HEK293 (cell line): ENCODE measurements at regions not wholly inside any gene's neighbourhood (a gene's known extent, or its start where the extent isn't known, plus 50 kb on each side); places are given as distances from the start of the nearest gene placed in this dataset.

Experiments
- CTCF ChIA-PET: fragments of 350-600 bp; formaldehyde crosslinking; extraction: SDS; loops from one replicate; lab custom pipeline; 2021; ENCODE audit warnings: antibody characterized with exemption; lab: Yijun Ruan, JAX
- POLR2A ChIA-PET: fragments of 300-600 bp; formaldehyde crosslinking; extraction: SDS; loops from one replicate; lab custom pipeline; 2020; ENCODE audit warnings: antibody characterized with exemption, inconsistent platforms; lab: Yijun Ruan, JAX
- H3K27ac ChIP-seq: fragments of 200-500 bp; sonication (Bioruptor generic); 2 replicates; pipeline ENCODE4 v1.5.1; 2014; ENCODE audit warnings: low read depth, low read length, control low read depth, inconsistent platforms; ENCODE audit errors: extremely low read depth
- H3K36me3 ChIP-seq, 2 experiments: fragments of 200-500 bp in 1 of 2; sonication (Bioruptor generic) in 1 of 2; 1 replicate in 1 of 2; 2 replicates in 1 of 2; pipeline ENCODE4 v1.5.1; 2014 to 2017; ENCODE audit warnings: inconsistent platforms in 2 of 2, low read length in 2 of 2; ENCODE audit not compliant: control insufficient read depth in 2 of 2, insufficient read depth in 1 of 2
- H3K4me1 ChIP-seq: fragments of 200-500 bp; sonication (Bioruptor generic); 2 replicates; pipeline ENCODE4 v1.5.1; 2014; ENCODE audit warnings: mild to moderate bottlenecking, low read length, inconsistent platforms; ENCODE audit not compliant: control insufficient read depth, insufficient read depth
- H3K4me3 ChIP-seq: 2 replicates; pipeline ENCODE4 v1.5.1; 2011; ENCODE audit warnings: low read depth, mild to moderate bottlenecking, control low read depth, low read length, moderate library complexity
- H3K9me3 ChIP-seq: fragments of 200-500 bp; sonication (Bioruptor generic); 2 replicates; pipeline ENCODE4 v1.5.1; 2014; ENCODE audit warnings: low read depth, low read length, inconsistent platforms; ENCODE audit not compliant: control insufficient read depth, insufficient read depth
- FEZF1 ChIP-seq: fragments of 450-650 bp; formaldehyde crosslinking; IDR thresholded peaks from 2 replicates; pipeline ENCODE4 v1.5.1; 2016; ENCODE audit warnings: missing biosample characterization, missing genetic modification characterization
- OSR2 ChIP-seq: fragments of 450-650 bp; formaldehyde crosslinking; IDR thresholded peaks from 2 replicates; pipeline ENCODE4 v1.5.1; 2016; ENCODE audit warnings: missing biosample characterization, missing genetic modification characterization
- PRDM6 ChIP-seq: fragments of 450-650 bp; formaldehyde crosslinking; IDR thresholded peaks from 2 replicates; pipeline ENCODE4 v1.5.1; 2017; ENCODE audit warnings: missing biosample characterization, missing genetic modification characterization
- TCF7L2 ChIP-seq: IDR thresholded peaks from 2 replicates; pipeline ENCODE4 v1.6.1; 2011; ENCODE audit warnings: low read depth, mild to moderate bottlenecking, inconsistent platforms, low read length, moderate library complexity, borderline replicate concordance
- ZFP41 ChIP-seq: fragments of 450-650 bp; formaldehyde crosslinking; IDR thresholded peaks from 2 replicates; pipeline ENCODE4 v1.5.1; 2016; ENCODE audit warnings: missing biosample characterization, missing genetic modification characterization, borderline replicate concordance
- ZNF112 ChIP-seq: fragments of 450-650 bp; formaldehyde crosslinking; IDR thresholded peaks from 2 replicates; pipeline ENCODE4 v1.5.0; 2017; ENCODE audit warnings: missing biosample characterization, missing genetic modification characterization
- ZNF114 ChIP-seq: fragments of 450-650 bp; formaldehyde crosslinking; IDR thresholded peaks from 2 replicates; pipeline ENCODE4 v1.5.0; 2017; ENCODE audit warnings: missing biosample characterization, missing genetic modification characterization
- ZNF133 ChIP-seq: fragments of 450-650 bp; formaldehyde crosslinking; IDR thresholded peaks from 2 replicates; pipeline ENCODE4 v1.5.1; 2016; ENCODE audit warnings: missing biosample characterization, missing genetic modification characterization
- ZNF140 ChIP-seq: fragments of 450-650 bp; formaldehyde crosslinking; IDR thresholded peaks from 2 replicates; pipeline ENCODE4 v1.5.1; 2016; ENCODE audit warnings: missing biosample characterization, missing genetic modification characterization
- ZNF521 ChIP-seq: fragments of 450-650 bp; formaldehyde crosslinking; IDR thresholded peaks from 2 replicates; pipeline ENCODE4 v1.5.1; 2017; ENCODE audit warnings: missing biosample characterization, mild to moderate bottlenecking, missing genetic modification characterization
- ZNF580 ChIP-seq: fragments of 450-650 bp; formaldehyde crosslinking; IDR thresholded peaks from 2 replicates; pipeline ENCODE4 v1.5.1; 2016; ENCODE audit warnings: missing biosample characterization, missing genetic modification characterization
- ZNF600 ChIP-seq: fragments of 450-650 bp; formaldehyde crosslinking; IDR thresholded peaks from 2 replicates; pipeline ENCODE4 v1.5.1; 2016; ENCODE audit warnings: missing biosample characterization, missing genetic modification characterization
- ZNF645 ChIP-seq: fragments of 450-650 bp; formaldehyde crosslinking; IDR thresholded peaks from 2 replicates; pipeline ENCODE4; 2016; ENCODE audit warnings: missing biosample characterization, missing genetic modification characterization
- ZNF768 ChIP-seq: fragments of 450-650 bp; formaldehyde crosslinking; IDR thresholded peaks from 2 replicates; pipeline ENCODE4 v1.5.1; 2018; ENCODE audit warnings: missing biosample characterization, mild to moderate bottlenecking, missing genetic modification characterization
- ZNF776 ChIP-seq: fragments of 450-650 bp; formaldehyde crosslinking; IDR thresholded peaks from 2 replicates; pipeline ENCODE4 v1.5.0; 2017; ENCODE audit warnings: missing biosample characterization, missing genetic modification characterization, borderline replicate concordance
- ZNF843 ChIP-seq: fragments of 450-650 bp; formaldehyde crosslinking; IDR thresholded peaks from 2 replicates; pipeline ENCODE4 v1.5.1; 2016; ENCODE audit warnings: missing biosample characterization, missing genetic modification characterization
- ZSCAN18 ChIP-seq: fragments of 450-650 bp; formaldehyde crosslinking; IDR thresholded peaks from 2 replicates; pipeline ENCODE4 v1.5.1; 2016; ENCODE audit warnings: missing biosample characterization, missing genetic modification characterization

GRCh38 chr3:17945018-17945798 is 202.8 kb upstream of the TBC1D5 start:
- H3K4me3 ChIP-seq, result no peak overlapping the region
- no peaks in the 10 kb centered on the region for H3K4me1 ChIP-seq
- no peak overlapping the region for H3K27ac ChIP-seq
- H3K36me3 ChIP-seq, result no peaks in the 10 kb centered on the region
- CTCF ChIA-PET, result interaction anchor here (0.9 kb wide), 1 partner anchor 10 kb away, joined by 3 read pairs; no protein-coding TSS in a partner anchor
- H3K9me3 ChIP-seq, result no peaks in the 10 kb centered on the region
- POLR2A ChIA-PET, result no interaction called here
- TF ChIP-seq TCF7L2, result peak; percentile 83; the same call in 1 of the 2 replicates
- TF ChIP-seq ZNF843, result 0 out of 2 replicates have a peak, but pooled peaks have one; percentile 29
- peak; percentile 35; the same call in 1 of the 2 replicates for TF ChIP-seq PRDM6
- peak; percentile 62; the same call in 1 of the 2 replicates for TF ChIP-seq ZNF133 (tag by site-specific recombination)
- TF ChIP-seq ZFP41 (tag by site-specific recombination), result no peak
- no peak for TF ChIP-seq ZNF776 (tag by site-specific recombination)
- TF ChIP-seq ZNF580 (tag by site-specific recombination), result peak; percentile 72; the same call in 1 of the 2 replicates
- TF ChIP-seq OSR2 (tag by site-specific recombination), result peak; percentile 27; the same call in 1 of the 2 replicates
- peak; percentile 46; the same call in 1 of the 2 replicates for TF ChIP-seq FEZF1 (tag by site-specific recombination)
- no peak for TF ChIP-seq ZNF114 (tag by site-specific recombination)
- peak; percentile 76; the same call in 1 of the 2 replicates for TF ChIP-seq ZNF768 (tag by site-specific recombination)
- TF ChIP-seq, all 188 proteins: peak for 8

- POLR2A ChIA-PET, result no interaction called here
- Histone ChIP-seq H3K9me3 (no peaks in the 10 kb centered on the region), H3K36me3 (no peaks in the 10 kb centered on the region)
- TF ChIP-seq ZNF600 (tag by site-specific recombination) (peak; percentile 49; the same call in 1 of the 2 replicates), ZNF140 (tag by site-specific recombination) (no peak), ZNF521 (tag by site-specific recombination) (no peak), ZNF645 (no peak), ZNF112 (tag by site-specific recombination) (no peak), ZSCAN18 (no peak)
- TF ChIP-seq, all 188 proteins: peak for 1
- Histone ChIP-seq H3K27ac (no peak overlapping the region), H3K4me3 (no peak overlapping the region), H3K4me1 (no peaks in the 10 kb centered on the region)
- CTCF ChIA-PET, result no interaction called here
Observed at GRCh38 chr3:17942856-17943255, 200.4 kb upstream of the TBC1D5 start.
